ENCODE measurements at regions not wholly inside any gene's neighbourhood (a gene's known extent, or its start where the extent isn't known, plus 50 kb on each side); places are given as distances from the start of the nearest gene placed in this dataset.

DNA sequence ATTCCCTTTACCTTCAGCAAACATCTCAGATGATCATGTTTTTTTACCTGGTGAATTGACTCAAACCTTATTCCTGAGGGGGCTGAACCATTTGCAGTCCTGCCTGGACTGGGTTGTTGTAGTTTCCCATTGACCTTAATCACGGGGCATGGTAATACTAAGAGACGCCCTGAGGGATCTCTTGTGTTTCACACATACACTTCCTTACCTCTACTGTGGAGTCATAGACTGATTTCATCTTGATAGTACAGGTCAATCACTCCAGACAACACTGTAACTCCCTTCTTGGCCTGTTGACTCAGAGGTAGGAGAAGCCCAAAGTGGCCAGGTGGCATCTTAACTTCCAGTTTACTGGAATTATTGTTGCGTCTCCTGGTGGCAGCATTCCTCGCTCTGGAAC lies 1064.0 kb upstream of the PCDH10 start:
- WGBS (ENCODE audit: low lambda C conversion rate) = 7% methylated on average over 3 of the region's 4 CpGs
- no peak for ATAC-seq

GRCh38 chr4:132094017-132094416 lies 1055.1 kb upstream of the PCDH10 start:
- H3K36me3 ChIP-seq (replicated peaks in 1 of 2; ENCODE audit: control insufficient read depth in 1 of 2, insufficient read depth in 2 of 2, low read length in 2 of 2) = no peaks in the 10 kb centered on the region
- no peak overlapping the region for H3K27ac ChIP-seq (ENCODE audit: extremely low read length, insufficient read depth, low read length)
- no peaks in the 10 kb centered on the region for H3K79me2 ChIP-seq (ENCODE audit: insufficient read depth, low read length)
- H4K20me1 ChIP-seq (ENCODE audit: insufficient read depth, low read length) = no peaks in the 10 kb centered on the region
- POLR2A ChIA-PET = no interaction called here
- DNase-seq (ENCODE audit: low spot score) (no peak), ATAC-seq (no peak), FAIRE-seq (no peak)
- in situ Hi-C loops (cut with HindIII; ENCODE audit: extremely low pct_ligation_motif_present, low pct_unique_long_range_greater_than_20kb) = no loop called here
- no peaks in the 10 kb centered on the region for H3K9me3 ChIP-seq (ENCODE audit: low read length)
- WGBS (ENCODE audit: low lambda C conversion rate) = 3% methylated on average over 4 of the region's 4 CpGs
- no peaks in the 10 kb centered on the region for H3K27me3 ChIP-seq (ENCODE audit: control insufficient read depth in 1 of 2, insufficient read depth in 2 of 2, low read length in 2 of 2)
- no peak overlapping the region for H2AFZ ChIP-seq (ENCODE audit: low read length)
- intact Hi-C loops (cut with micrococcal nuclease; ENCODE audit: unreplicated experiment) = no loop called here
- BruUV-seq (replicated peaks) = no TSS peak
- no peaks in the 10 kb centered on the region for H3K4me1 ChIP-seq (ENCODE audit: insufficient read depth, low read length)
- H3K4me2 ChIP-seq (ENCODE audit: low read depth, low read length) = no peak overlapping the region
- CTCF ChIA-PET (ENCODE audit: low intra/inter-chr PET ratio, low total read pairs) = no interaction called here
- no peak overlapping the region for H3K4me3 ChIP-seq (replicated peaks in 1 of 3; ENCODE audit: insufficient read depth in 1 of 3, low read depth in 2 of 3, low read length in 3 of 3)
- H3K9ac ChIP-seq (ENCODE audit: insufficient read depth, low read depth, low read length) = no peak overlapping the region
- no peak for TF ChIP-seq TEAD2 (CRISPR knock-in tag; IDR thresholded peaks at IDR 0.05)
- no peak for TF ChIP-seq GATAD1 (CRISPR knock-in tag; IDR thresholded peaks at IDR 0.05)
- no peak for TF ChIP-seq ATF7-NPFF (CRISPR knock-in tag; IDR thresholded peaks at IDR 0.05; ENCODE audit: low read depth)
- no peak for TF ChIP-seq MBNL3 (CRISPR knock-in tag; conservative IDR thresholded peaks at IDR 0.05)
- TF ChIP-seq ZNF75D (CRISPR knock-in tag; IDR thresholded peaks at IDR 0.05; ENCODE audit: borderline replicate concordance) = no peak
- no peak for TF ChIP-seq KDM1A (CRISPR knock-in tag; IDR thresholded peaks at IDR 0.05)
- no peak for TF ChIP-seq PHF20 (CRISPR knock-in tag; IDR thresholded peaks at IDR 0.05)
- no peak for TF ChIP-seq DMTF1 (CRISPR knock-in tag; IDR thresholded peaks at IDR 0.05)
- TF ChIP-seq HNF4G (IDR thresholded peaks at IDR 0.05; ENCODE audit: borderline replicate concordance, low read depth, low read length) = no peak
- TF ChIP-seq HNF4G (CRISPR knock-in tag; IDR thresholded peaks at IDR 0.05; ENCODE audit: borderline replicate concordance, low read depth) = no peak
- TF ChIP-seq ZMAT3 (CRISPR knock-in tag; conservative IDR thresholded peaks at IDR 0.05) = no peak

More for the DNA sequence above, 1064.0 kb upstream of the PCDH10 start:
- in situ Hi-C loops (cut with HindIII; ENCODE audit: extremely low pct_ligation_motif_present, low pct_unique_long_range_greater_than_20kb) = no loop called here
- H3K9ac ChIP-seq (ENCODE audit: insufficient read depth, low read depth, low read length) = no peak overlapping the region
- H3K27me3 ChIP-seq (ENCODE audit: control insufficient read depth in 1 of 2, insufficient read depth in 2 of 2, low read length in 2 of 2) = no peaks in the 10 kb centered on the region
- no peak for DNase-seq (ENCODE audit: low spot score)
- no peak for FAIRE-seq
- H3K4me2 ChIP-seq (ENCODE audit: low read depth, low read length) = no peak overlapping the region
- H3K4me1 ChIP-seq (ENCODE audit: insufficient read depth, low read length) = no peaks in the 10 kb centered on the region
- CTCF ChIA-PET (ENCODE audit: low intra/inter-chr PET ratio, low total read pairs) = no interaction called here
- TF ChIP-seq HNRNPK (IDR thresholded peaks at IDR 0.05; ENCODE audit: low read depth, low read length, poor library complexity, severe bottlenecking) = no peak
- TF ChIP-seq SRSF1 (optimal IDR thresholded peaks at IDR 0.05; ENCODE audit: low read depth, low read length) = no peak
- TF ChIP-seq ZNF768 (CRISPR knock-in tag; IDR thresholded peaks at IDR 0.05) = no peak
- TF ChIP-seq RARG (CRISPR knock-in tag; IDR thresholded peaks at IDR 0.05; ENCODE audit: low read depth) = no peak
- TF ChIP-seq FOXK1 (CRISPR knock-in tag; IDR thresholded peaks at IDR 0.05; ENCODE audit: borderline replicate concordance, low read depth) = no peak
- TF ChIP-seq, protein P1, sequence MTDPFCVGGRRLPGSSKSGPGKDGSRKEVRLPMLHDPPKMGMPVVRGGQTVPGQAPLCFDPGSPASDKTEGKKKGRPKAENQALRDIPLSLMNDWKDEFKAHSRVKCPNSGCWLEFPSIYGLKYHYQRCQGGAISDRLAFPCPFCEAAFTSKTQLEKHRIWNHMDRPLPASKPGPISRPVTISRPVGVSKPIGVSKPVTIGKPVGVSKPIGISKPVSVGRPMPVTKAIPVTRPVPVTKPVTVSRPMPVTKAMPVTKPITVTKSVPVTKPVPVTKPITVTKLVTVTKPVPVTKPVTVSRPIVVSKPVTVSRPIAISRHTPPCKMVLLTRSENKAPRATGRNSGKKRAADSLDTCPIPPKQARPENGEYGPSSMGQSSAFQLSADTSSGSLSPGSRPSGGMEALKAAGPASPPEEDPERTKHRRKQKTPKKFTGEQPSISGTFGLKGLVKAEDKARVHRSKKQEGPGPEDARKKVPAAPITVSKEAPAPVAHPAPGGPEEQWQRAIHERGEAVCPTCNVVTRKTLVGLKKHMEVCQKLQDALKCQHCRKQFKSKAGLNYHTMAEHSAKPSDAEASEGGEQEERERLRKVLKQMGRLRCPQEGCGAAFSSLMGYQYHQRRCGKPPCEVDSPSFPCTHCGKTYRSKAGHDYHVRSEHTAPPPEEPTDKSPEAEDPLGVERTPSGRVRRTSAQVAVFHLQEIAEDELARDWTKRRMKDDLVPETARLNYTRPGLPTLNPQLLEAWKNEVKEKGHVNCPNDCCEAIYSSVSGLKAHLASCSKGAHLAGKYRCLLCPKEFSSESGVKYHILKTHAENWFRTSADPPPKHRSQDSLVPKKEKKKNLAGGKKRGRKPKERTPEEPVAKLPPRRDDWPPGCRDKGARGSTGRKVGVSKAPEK (CRISPR knock-in tag; IDR thresholded peaks at IDR 0.05; ENCODE audit: borderline replicate concordance) = no peak
- no peak for TF ChIP-seq ZNF615 (CRISPR knock-in tag; IDR thresholded peaks at IDR 0.05; ENCODE audit: borderline replicate concordance)
- TF ChIP-seq SNAI1 (CRISPR knock-in tag; IDR thresholded peaks at IDR 0.05; ENCODE audit: borderline replicate concordance) = no peak
- no peak overlapping the region for H2AFZ ChIP-seq (ENCODE audit: low read length)
- H3K27ac ChIP-seq (ENCODE audit: extremely low read length, insufficient read depth, low read length) = no peak overlapping the region
- POLR2A ChIA-PET = no interaction called here
- BruUV-seq (replicated peaks) = no TSS peak
- no peaks in the 10 kb centered on the region for H3K36me3 ChIP-seq (replicated peaks in 1 of 2; ENCODE audit: control insufficient read depth in 1 of 2, insufficient read depth in 2 of 2, low read length in 2 of 2)
- intact Hi-C loops (cut with micrococcal nuclease; ENCODE audit: unreplicated experiment) = no loop called here
- H4K20me1 ChIP-seq (ENCODE audit: insufficient read depth, low read length) = no peaks in the 10 kb centered on the region
- no peaks in the 10 kb centered on the region for H3K79me2 ChIP-seq (ENCODE audit: insufficient read depth, low read length)
- no peak overlapping the region for H3K4me3 ChIP-seq (replicated peaks in 1 of 3; ENCODE audit: insufficient read depth in 1 of 3, low read depth in 2 of 3, low read length in 3 of 3)
- H3K9me3 ChIP-seq (ENCODE audit: low read length) = peaks cover 8% of the 10 kb centered on the region; the same call in 1 of the 2 replicates

Measured in HepG2 (cell line).